B cell (primary cell): ENCODE measurements at regions not wholly inside any gene's neighbourhood (a gene's known extent, or its start where the extent isn't known, plus 50 kb on each side); places are given as distances from the start of the nearest gene placed in this dataset.

Source experiments
- ATAC-seq: fragments of 200-7000 bp; cut with Tn5 transposase; one replicate; pipeline ENCODE4 v1.10.0; 2021; ENCODE audit warnings: low read depth, mild to moderate bottlenecking, moderate number of reproducible peaks, moderate library complexity
- CTCF ChIA-PET: fragments of 350-600 bp; sonication (Branson Sonifier 250); formaldehyde crosslinking; loops from one replicate; lab custom pipeline; 2021; ENCODE audit warnings: antibody characterized with exemption, inconsistent platforms; lab: Charles Lee
- POLR2A ChIA-PET: fragments of 350-600 bp; sonication (Branson Sonifier 250); formaldehyde crosslinking; loops from one replicate; lab custom pipeline; 2021; ENCODE audit warnings: antibody characterized with exemption; lab: Charles Lee
- DNase-seq: peaks from one replicate; pipeline ENCODE4 v3.0.0; 2013
- H2AFZ ChIP-seq: 2 replicates; pipeline ENCODE4 v1.6.1; 2012; ENCODE audit warnings: mild to moderate bottlenecking, low read depth, low read length; ENCODE audit not compliant: insufficient read depth, poor library complexity, severe bottlenecking
- H3K27ac ChIP-seq, 2 donors: 1 replicate in 1 of 2; 2 replicates in 1 of 2; pipeline ENCODE4 v1.5.1; 2012 to 2013; ENCODE audit warnings: low read length in 2 of 2, mild to moderate bottlenecking in 2 of 2, moderate library complexity in 1 of 2
- H3K27me3 ChIP-seq, 4 experiments: fragments of 200-600 bp in 1 of 4; sonication (generic) in 1 of 4; replicated peaks in 1 of 4; 1 replicate in 2 of 4; 2 replicates in 2 of 4; pipeline versions ENCODE4 v1.6.1 to v1.7.0; 2013 to 2016; ENCODE audit warnings: low read length in 3 of 4, mild to moderate bottlenecking in 2 of 4, mixed read lengths in 1 of 4, moderate library complexity in 1 of 4; ENCODE audit not compliant: insufficient read depth in 4 of 4, control insufficient read depth in 3 of 4; ENCODE audit errors: control extremely low read depth in 1 of 4
- H3K36me3 ChIP-seq, 2 experiments: replicated peaks in 1 of 2; 1 replicate in 1 of 2; 2 replicates in 1 of 2; pipeline versions ENCODE4 v1.6.1 to v1.7.1; 2013; ENCODE audit warnings: low read length in 1 of 2; ENCODE audit not compliant: insufficient read depth in 2 of 2, control insufficient read depth in 1 of 2; ENCODE audit errors: control extremely low read depth in 1 of 2, extremely low read depth in 1 of 2
- H3K4me1 ChIP-seq, 2 donors: fragments of 200-600 bp in 1 of 2; sonication (generic) in 1 of 2; 1 replicate in 1 of 2; 2 replicates in 1 of 2; pipeline versions ENCODE4 v1.5.1 to v1.6.1; 2013 to 2017; ENCODE audit warnings: low read length in 2 of 2; ENCODE audit not compliant: control insufficient read depth in 2 of 2, insufficient read depth in 2 of 2
- H3K4me2 ChIP-seq: replicated peaks from 2 replicates; pipeline ENCODE3; 2012; ENCODE audit warnings: mild to moderate bottlenecking, low read depth, low read length; ENCODE audit not compliant: poor library complexity, severe bottlenecking
- H3K4me3 ChIP-seq, 5 experiments: fragments of 200-600 bp in 1 of 5; sonication (generic) in 1 of 5; 1 replicate in 3 of 5; 2 replicates in 2 of 5; pipeline versions ENCODE4 v1.5.1 to v1.7.0; 2011 to 2016; ENCODE audit warnings: low read length in 4 of 5, mild to moderate bottlenecking in 4 of 5, low read depth in 2 of 5, control low read depth in 1 of 5, moderate library complexity in 1 of 5; ENCODE audit not compliant: insufficient read depth in 1 of 5; ENCODE audit errors: control extremely low read depth in 1 of 5, extremely low read depth in 1 of 5
- H3K79me2 ChIP-seq: fragments of 200-600 bp; sonication (generic); one replicate; pipeline ENCODE4 v1.6.0; 2016; ENCODE audit warnings: low read length; ENCODE audit not compliant: control insufficient read depth, insufficient read depth
- H3K9ac ChIP-seq: fragments of 200-600 bp; sonication (generic); 2 replicates; pipeline ENCODE4 v1.6.1; 2017; ENCODE audit warnings: mild to moderate bottlenecking, low read length, moderate library complexity
- H3K9me3 ChIP-seq, 3 donors: one replicate each; pipeline versions ENCODE4 v1.6.1 to v1.7.1; 2013; ENCODE audit warnings: low read length in 2 of 3; ENCODE audit not compliant: control insufficient read depth in 2 of 3, insufficient read depth in 1 of 3; ENCODE audit errors: control extremely low read depth in 1 of 3
- H4K20me1 ChIP-seq: 2 replicates; pipeline ENCODE4 v1.6.0; 2012; ENCODE audit warnings: mild to moderate bottlenecking, low read length; ENCODE audit not compliant: insufficient read depth, control insufficient read depth, poor library complexity, severe bottlenecking
- H3K27ac Mint-ChIP-seq: one replicate; pipeline ENCODE4 v1.8.0; 2021; ENCODE audit warnings: mixed read lengths
- H3K27me3 Mint-ChIP-seq: one replicate; pipeline ENCODE4 v1.8.0; 2021; ENCODE audit warnings: mixed read lengths
- H3K4me1 Mint-ChIP-seq: one replicate; pipeline ENCODE4 v1.8.0; 2021; ENCODE audit warnings: mixed read lengths
- H3K4me3 Mint-ChIP-seq: one replicate; pipeline ENCODE4 v1.8.0; 2021; ENCODE audit warnings: mixed read lengths
- H3K9me3 Mint-ChIP-seq: one replicate; pipeline ENCODE4 v1.8.0; 2022; ENCODE audit warnings: mixed read lengths; ENCODE audit not compliant: insufficient read depth
- EZH2 ChIP-seq: IDR thresholded peaks from 2 replicates; pipeline ENCODE4 v1.6.1; 2012; ENCODE audit warnings: borderline replicate concordance, low read depth, mild to moderate bottlenecking, moderate library complexity, low read length; ENCODE audit not compliant: insufficient read depth, poor library complexity, severe bottlenecking
- WGBS: methylation state at CpG from one replicate; pipeline ENCODE4 v1.1.5; 2013; ENCODE audit warnings: missing lambda C conversion rate; ENCODE audit not compliant: insufficient coverage; 5-methylcytosine and 5-hydroxymethylcytosine counted together
- intact Hi-C: fragments of 100-400 bp; cut with micrococcal nuclease; formaldehyde crosslinking; loops from one replicate; pipeline ENCODE4 v1.10.0; 2022
- TF ChIP-seq, protein P1 (sequence below): fragments of 200-600 bp; IDR thresholded peaks from one replicate; pipeline ENCODE4 v1.8.0; 2022; ENCODE audit warnings: antibody characterized with exemption, mild to moderate bottlenecking

GRCh38 chr2:76298041-76298440 is 587.3 kb upstream of the GCFC2 start:
- Mint-ChIP-seq H3K27ac (no peak overlapping the region), H3K27me3 (no peaks in the 10 kb centered on the region), H3K4me3 (no peak overlapping the region), H3K9me3 (no peaks in the 10 kb centered on the region), H3K4me1 (no peaks in the 10 kb centered on the region)
- Histone ChIP-seq H4K20me1 (no peaks in the 10 kb centered on the region), H3K36me3 (no peaks in the 10 kb centered on the region), H3K4me3 (no peak overlapping the region), H2AFZ (no peak overlapping the region), H3K4me1 (no peaks in the 10 kb centered on the region), H3K79me2 (no peaks in the 10 kb centered on the region), H3K27me3 (no peaks in the 10 kb centered on the region), H3K27ac (no peak overlapping the region), H3K4me2 (no peak overlapping the region), H3K9me3 (no peaks in the 10 kb centered on the region), H3K9ac (no peak overlapping the region)
- intact Hi-C loops: no loop called here
- ATAC-seq (no peak), DNase-seq (no peak)
- TF ChIP-seq, protein P1, sequence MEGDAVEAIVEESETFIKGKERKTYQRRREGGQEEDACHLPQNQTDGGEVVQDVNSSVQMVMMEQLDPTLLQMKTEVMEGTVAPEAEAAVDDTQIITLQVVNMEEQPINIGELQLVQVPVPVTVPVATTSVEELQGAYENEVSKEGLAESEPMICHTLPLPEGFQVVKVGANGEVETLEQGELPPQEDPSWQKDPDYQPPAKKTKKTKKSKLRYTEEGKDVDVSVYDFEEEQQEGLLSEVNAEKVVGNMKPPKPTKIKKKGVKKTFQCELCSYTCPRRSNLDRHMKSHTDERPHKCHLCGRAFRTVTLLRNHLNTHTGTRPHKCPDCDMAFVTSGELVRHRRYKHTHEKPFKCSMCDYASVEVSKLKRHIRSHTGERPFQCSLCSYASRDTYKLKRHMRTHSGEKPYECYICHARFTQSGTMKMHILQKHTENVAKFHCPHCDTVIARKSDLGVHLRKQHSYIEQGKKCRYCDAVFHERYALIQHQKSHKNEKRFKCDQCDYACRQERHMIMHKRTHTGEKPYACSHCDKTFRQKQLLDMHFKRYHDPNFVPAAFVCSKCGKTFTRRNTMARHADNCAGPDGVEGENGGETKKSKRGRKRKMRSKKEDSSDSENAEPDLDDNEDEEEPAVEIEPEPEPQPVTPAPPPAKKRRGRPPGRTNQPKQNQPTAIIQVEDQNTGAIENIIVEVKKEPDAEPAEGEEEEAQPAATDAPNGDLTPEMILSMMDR: no peak
- no peak for TF ChIP-seq EZH2
- CTCF ChIA-PET: no interaction called here
- POLR2A ChIA-PET: no interaction called here

GRCh38 chr2:76296438-76296837 is 585.7 kb upstream of the GCFC2 start:
- no peak overlapping the region for H3K27ac Mint-ChIP-seq
- H3K9ac ChIP-seq: no peak overlapping the region
- WGBS: 100% methylated on average over 2 of the region's 3 CpGs
- no peaks in the 10 kb centered on the region for H3K4me1 ChIP-seq
- no peaks in the 10 kb centered on the region for H3K79me2 ChIP-seq
- H2AFZ ChIP-seq: no peak overlapping the region
- TF ChIP-seq, protein P1: no peak
- TF ChIP-seq EZH2: no peak
- ChIA-PET POLR2A (no interaction called here), CTCF (no interaction called here)
- intact Hi-C loops: no loop called here
- no peak for ATAC-seq
- peaks cover 2% of the 10 kb centered on the region for H3K9me3 Mint-ChIP-seq
- no peak overlapping the region for H3K4me2 ChIP-seq
- H3K27ac ChIP-seq: no peak overlapping the region
- no peak overlapping the region for H3K4me3 ChIP-seq
- no peaks in the 10 kb centered on the region for H3K9me3 ChIP-seq
- DNase-seq: no peak
- H3K27me3 Mint-ChIP-seq: no peaks in the 10 kb centered on the region
- H3K4me1 Mint-ChIP-seq: no peaks in the 10 kb centered on the region
- H3K4me3 Mint-ChIP-seq: no peak overlapping the region
- H3K27me3 ChIP-seq: no peaks in the 10 kb centered on the region
- no peaks in the 10 kb centered on the region for H4K20me1 ChIP-seq
- no peaks in the 10 kb centered on the region for H3K36me3 ChIP-seq
